ENCODE measurements at regions not wholly inside any gene's neighbourhood (a gene's known extent, or its start where the extent isn't known, plus 50 kb on each side); places are given as distances from the start of the nearest gene placed in this dataset.

DNA sequence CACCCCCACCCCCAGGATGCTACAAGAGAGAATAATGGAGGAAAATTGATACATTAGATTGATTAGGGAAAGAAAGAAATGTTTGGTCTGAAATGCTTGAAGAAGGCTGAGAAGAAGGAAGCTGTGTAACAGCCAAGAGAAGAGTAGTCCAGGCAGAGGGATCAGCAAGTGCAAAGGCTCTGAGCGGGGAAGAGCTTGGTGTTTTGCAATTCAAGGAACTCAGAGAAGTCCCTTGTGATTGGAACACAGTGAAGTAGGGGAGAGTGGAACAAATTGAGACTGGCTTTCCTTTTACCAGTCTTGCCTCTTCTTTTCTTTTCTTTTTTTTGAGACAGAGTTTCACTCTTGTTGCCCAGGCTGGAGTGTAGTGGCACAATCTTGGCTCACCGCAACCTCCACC, 76.6 kb upstream of the CHD6 start:
- no peak overlapping the region for H3K4me3 ChIP-seq
- no peak overlapping the region for H3K27ac ChIP-seq (replicated peaks)
- no peak for DNase-seq
- H3K4me1 ChIP-seq = peaks cover 18% of the 10 kb centered on the region
- intact Hi-C loops (cut with micrococcal nuclease) = loop anchor here (10.0 kb wide), 1 partner anchor 180 kb away; no protein-coding TSS in a partner anchor
- H3K36me3 ChIP-seq = no peaks in the 10 kb centered on the region
- no peaks in the 10 kb centered on the region for H3K27me3 ChIP-seq (ENCODE audit: low read depth)
- H3K9me3 ChIP-seq (replicated peaks) = no peaks in the 10 kb centered on the region
- TF ChIP-seq, protein P1, sequence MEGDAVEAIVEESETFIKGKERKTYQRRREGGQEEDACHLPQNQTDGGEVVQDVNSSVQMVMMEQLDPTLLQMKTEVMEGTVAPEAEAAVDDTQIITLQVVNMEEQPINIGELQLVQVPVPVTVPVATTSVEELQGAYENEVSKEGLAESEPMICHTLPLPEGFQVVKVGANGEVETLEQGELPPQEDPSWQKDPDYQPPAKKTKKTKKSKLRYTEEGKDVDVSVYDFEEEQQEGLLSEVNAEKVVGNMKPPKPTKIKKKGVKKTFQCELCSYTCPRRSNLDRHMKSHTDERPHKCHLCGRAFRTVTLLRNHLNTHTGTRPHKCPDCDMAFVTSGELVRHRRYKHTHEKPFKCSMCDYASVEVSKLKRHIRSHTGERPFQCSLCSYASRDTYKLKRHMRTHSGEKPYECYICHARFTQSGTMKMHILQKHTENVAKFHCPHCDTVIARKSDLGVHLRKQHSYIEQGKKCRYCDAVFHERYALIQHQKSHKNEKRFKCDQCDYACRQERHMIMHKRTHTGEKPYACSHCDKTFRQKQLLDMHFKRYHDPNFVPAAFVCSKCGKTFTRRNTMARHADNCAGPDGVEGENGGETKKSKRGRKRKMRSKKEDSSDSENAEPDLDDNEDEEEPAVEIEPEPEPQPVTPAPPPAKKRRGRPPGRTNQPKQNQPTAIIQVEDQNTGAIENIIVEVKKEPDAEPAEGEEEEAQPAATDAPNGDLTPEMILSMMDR (IDR thresholded peaks at IDR 0.05; ENCODE audit: borderline replicate concordance) = no peak

DNA sequence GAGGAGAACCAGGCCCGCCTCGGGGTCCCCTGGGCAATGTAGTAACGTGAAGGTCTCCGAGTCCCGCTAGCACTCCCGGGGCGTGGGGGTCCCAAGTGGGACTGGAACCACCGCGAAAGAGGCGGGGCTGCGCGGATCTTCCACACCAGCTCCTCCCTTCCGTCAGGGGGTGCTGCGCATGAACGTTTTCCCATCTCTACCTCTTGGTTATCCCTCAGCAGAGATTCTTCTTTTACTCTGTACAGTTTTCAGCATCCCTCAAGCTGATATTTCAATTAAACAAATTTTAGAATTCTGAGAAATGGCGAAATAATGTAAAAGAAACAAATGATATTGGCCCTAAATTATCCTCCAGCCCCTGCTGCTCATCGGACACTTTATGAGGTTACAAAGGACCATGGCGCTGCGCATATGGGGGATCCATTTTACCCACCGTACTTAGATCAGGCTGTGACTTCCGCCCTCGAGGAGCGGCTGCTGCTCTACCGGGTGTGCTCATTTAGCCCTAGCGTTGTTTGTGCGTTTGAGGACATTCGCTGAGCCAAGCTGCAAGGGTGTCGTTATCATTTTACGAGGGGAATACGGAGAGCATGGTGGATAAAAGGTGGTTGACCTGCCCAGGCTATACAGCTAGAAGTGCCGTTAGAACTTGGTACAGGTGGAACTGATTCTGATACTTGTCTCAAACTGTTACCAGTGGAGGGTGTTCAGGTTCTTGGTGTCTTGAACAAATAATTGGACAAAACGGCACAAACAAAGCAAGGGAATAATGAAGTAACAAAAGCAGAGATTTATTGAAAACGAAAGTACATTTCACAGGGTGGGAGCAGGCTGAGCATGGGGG, 75.2 kb upstream of the CHD6 start:
- DNase-seq = peak; percentile 78
- Histone ChIP-seq H3K9me3 (replicated peaks) (no peaks in the 10 kb centered on the region), H3K27me3 (ENCODE audit: low read depth) (no peaks in the 10 kb centered on the region), H3K4me3 (peak overlapping the region; percentile 79), H3K36me3 (no peaks in the 10 kb centered on the region), H3K4me1 (peaks cover 18% of the 10 kb centered on the region), H3K27ac (replicated peaks) (peak overlapping the region; percentile 94)
- intact Hi-C loops (cut with micrococcal nuclease) = loop anchor here (10.0 kb wide), 1 partner anchor 179 kb away; no protein-coding TSS in a partner anchor
- TF ChIP-seq, protein P1 (IDR thresholded peaks at IDR 0.05; ENCODE audit: borderline replicate concordance) = peak; percentile 69

DNA sequence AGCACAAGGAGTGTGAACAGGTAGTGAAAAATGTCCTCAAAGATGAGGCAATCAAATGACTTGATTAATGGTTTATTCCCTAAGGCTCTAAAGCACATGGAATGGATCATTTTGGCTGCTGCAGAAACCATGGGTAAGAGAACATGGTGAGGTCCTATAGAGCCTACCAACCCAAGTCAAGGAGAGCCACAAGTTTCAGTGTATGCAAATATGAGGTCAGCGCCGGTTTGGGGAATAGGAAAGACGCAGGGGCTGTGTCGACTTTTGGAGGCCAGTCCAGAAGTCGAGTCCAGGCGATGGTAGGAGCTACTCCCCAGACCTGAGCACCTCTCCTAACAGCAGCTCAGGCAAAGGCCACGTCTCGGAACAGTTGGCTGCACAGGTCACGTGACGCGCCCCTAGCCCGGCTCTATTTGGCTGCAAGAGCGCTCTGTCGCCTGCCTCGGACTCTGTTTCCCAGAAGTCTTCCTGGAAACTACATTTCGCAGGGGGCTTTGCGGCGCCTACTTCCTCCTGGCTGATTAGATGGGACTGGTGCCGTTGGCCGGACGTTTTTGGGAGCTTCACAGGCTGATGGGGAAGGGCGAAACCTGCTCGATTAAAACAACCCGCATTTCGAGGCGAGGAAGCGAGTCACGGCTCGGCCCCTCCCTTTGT, 74.4 kb upstream of the CHD6 start:
- intact Hi-C loops (cut with micrococcal nuclease) = loop anchor here (10.0 kb wide), 1 partner anchor 178 kb away; no protein-coding TSS in a partner anchor
- H3K4me1 ChIP-seq = peaks cover 18% of the 10 kb centered on the region
- H3K27ac ChIP-seq (replicated peaks) = peak overlapping the region; percentile 94
- H3K36me3 ChIP-seq = no peaks in the 10 kb centered on the region
- DNase-seq = peak; percentile 85
- peak overlapping the region; percentile 79 for H3K4me3 ChIP-seq
- H3K27me3 ChIP-seq (ENCODE audit: low read depth) = peaks cover 2% of the 10 kb centered on the region
- TF ChIP-seq, protein P1 (IDR thresholded peaks at IDR 0.05; ENCODE audit: borderline replicate concordance) = no peak
- no peaks in the 10 kb centered on the region for H3K9me3 ChIP-seq (replicated peaks)

DNA sequence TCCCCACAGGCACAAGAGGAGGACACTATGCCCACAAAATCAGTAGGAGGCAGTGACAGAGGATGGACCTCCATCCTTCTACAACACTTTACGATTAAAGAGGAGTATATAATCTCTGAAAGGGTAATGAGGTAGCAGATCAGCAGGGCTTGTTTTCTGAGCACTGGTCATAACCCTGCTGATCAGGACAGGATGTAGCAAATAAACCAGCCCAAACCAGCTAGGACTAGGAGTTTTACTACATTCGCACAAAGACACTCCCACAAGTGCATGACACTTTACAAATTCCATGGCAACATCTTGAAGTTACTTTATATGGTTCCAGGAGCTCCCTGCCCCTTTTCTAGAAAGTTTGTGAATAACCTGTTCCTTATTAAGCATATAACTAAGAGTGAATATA, 73.3 kb upstream of the CHD6 start:
- DNase-seq = no peak
- Histone ChIP-seq H3K27me3 (ENCODE audit: low read depth) (peaks cover 5% of the 10 kb centered on the region), H3K9me3 (replicated peaks) (no peaks in the 10 kb centered on the region), H3K4me3 (no peak overlapping the region), H3K4me1 (peaks cover 18% of the 10 kb centered on the region), H3K27ac (replicated peaks) (no peak overlapping the region), H3K36me3 (no peaks in the 10 kb centered on the region)
- intact Hi-C loops (cut with micrococcal nuclease) = loop anchor here (10.0 kb wide), 1 partner anchor 177 kb away; no protein-coding TSS in a partner anchor
- TF ChIP-seq, protein P1 (IDR thresholded peaks at IDR 0.05; ENCODE audit: borderline replicate concordance) = no peak

DNA sequence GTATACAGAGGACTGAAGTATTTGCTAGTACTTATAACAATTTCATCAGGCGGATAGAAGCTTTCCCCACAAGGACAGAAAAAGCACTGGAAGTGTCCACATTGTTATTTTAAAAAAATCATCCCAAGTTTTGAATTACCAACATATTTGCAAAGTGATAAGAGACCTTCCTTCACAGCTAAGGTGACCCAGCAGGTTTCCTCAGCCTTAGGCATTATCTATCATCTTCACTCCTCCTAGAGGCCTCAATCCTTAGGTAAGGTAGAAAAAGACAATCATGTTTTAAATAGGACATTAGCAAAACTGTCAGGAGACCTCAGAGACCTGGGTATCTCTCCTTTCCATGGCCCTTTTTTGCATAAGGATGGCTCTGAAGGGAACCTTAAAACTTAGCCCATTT, 72.5 kb upstream of the CHD6 start:
- no peak for DNase-seq
- no peak overlapping the region for H3K4me3 ChIP-seq
- intact Hi-C loops (cut with micrococcal nuclease) = loop anchor here (10.0 kb wide), 1 partner anchor 176 kb away; no protein-coding TSS in a partner anchor

More for the DNA sequence above, 72.5 kb upstream of the CHD6 start:
- no peaks in the 10 kb centered on the region for H3K9me3 ChIP-seq (replicated peaks)
- H3K4me1 ChIP-seq = peaks cover 18% of the 10 kb centered on the region
- peaks cover 5% of the 10 kb centered on the region for H3K27me3 ChIP-seq (ENCODE audit: low read depth)
- TF ChIP-seq, protein P1 (IDR thresholded peaks at IDR 0.05; ENCODE audit: borderline replicate concordance) = no peak
- H3K27ac ChIP-seq (replicated peaks) = no peak overlapping the region
- H3K36me3 ChIP-seq = no peaks in the 10 kb centered on the region
